Vagina (tissue), 2 donors: ENCODE measurements at regions not wholly inside any gene's neighbourhood (a gene's known extent, or its start where the extent isn't known, plus 50 kb on each side); places are given as distances from the start of the nearest gene placed in this dataset.

Experiments
- DNase-seq, 2 donors: peaks; one replicate each; pipeline ENCODE4 v3.0.0-alpha.2; 2017; ENCODE audit errors: extremely low spot score in 2 of 2
- H3K27ac ChIP-seq: fragments of 200-600 bp; sonication (generic); one replicate; pipeline ENCODE4 v1.5.1; 2019
- H3K27me3 ChIP-seq: fragments of 200-600 bp; sonication (generic); one replicate; pipeline ENCODE4 v1.5.1; 2019
- H3K36me3 ChIP-seq, 2 donors: fragments of 200-600 bp; sonication (generic); one replicate each; pipeline ENCODE4 v1.5.1; 2017 to 2019
- H3K4me1 ChIP-seq: fragments of 200-600 bp; sonication (generic); one replicate; pipeline ENCODE4 v1.5.1; 2019
- H3K4me3 ChIP-seq, 2 donors: fragments of 200-600 bp; sonication (generic); 1 replicate in 1 of 2; 2 replicates in 1 of 2; pipeline ENCODE4 v1.5.1; 2016 to 2019
- H3K9me3 ChIP-seq: fragments of 200-600 bp; sonication (generic); one replicate; pipeline ENCODE4 v1.5.1; 2019
- POLR2A ChIP-seq, 2 donors: fragments of 450-650 bp; IDR thresholded peaks; one replicate each; pipeline ENCODE4 v1.6.1; 2017; ENCODE audit warnings: antibody characterized with exemption in 2 of 2, mild to moderate bottlenecking in 2 of 2, moderate library complexity in 2 of 2
- POLR2AphosphoS5 ChIP-seq, 2 donors: sonication (generic); formaldehyde crosslinking; IDR thresholded peaks; one replicate each; pipeline ENCODE4 v1.9.0; 2017; ENCODE audit warnings: antibody characterized with exemption in 2 of 2, mild to moderate bottlenecking in 2 of 2, low read depth in 1 of 2; ENCODE audit not compliant: insufficient read depth in 1 of 2
- intact Hi-C: fragments of 100-400 bp; cut with DNase I; formaldehyde crosslinking; loops from one replicate; pipeline ENCODE4 v1.15.1; 2023
- TF ChIP-seq, protein P1 (sequence below), 3 experiments: fragments of 450-650 bp in 2 of 3; fragments of 200-600 bp in 1 of 3; sonication (generic) in 1 of 3; IDR thresholded peaks; one replicate each; pipeline ENCODE4 v1.5.1; 2017 to 2019; ENCODE audit warnings: antibody characterized with exemption in 3 of 3, mild to moderate bottlenecking in 2 of 3, moderate library complexity in 2 of 3

DNA sequence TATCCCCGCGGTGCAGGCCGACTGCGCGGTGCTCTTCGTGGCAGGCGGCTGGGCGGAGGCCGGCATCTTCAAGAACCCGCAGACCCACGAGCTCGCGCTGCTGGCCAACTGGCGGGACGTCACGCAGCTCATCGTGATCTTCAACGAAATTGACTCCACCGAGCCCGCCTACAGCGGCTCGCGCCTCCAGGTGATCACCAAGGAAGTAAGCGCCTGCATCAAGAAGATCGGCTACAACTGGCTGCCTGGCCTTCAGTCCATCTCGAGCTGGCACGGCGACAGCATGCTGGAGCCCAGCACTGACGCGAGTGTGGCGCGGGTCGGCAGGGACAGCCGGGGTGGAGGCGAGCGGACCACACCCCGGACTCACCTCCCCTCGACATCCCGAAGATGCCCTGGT is 53.9 kb upstream of the MTNR1B start:
- H3K4me3 ChIP-seq = no peak overlapping the region
- no peaks in the 10 kb centered on the region for H3K4me1 ChIP-seq
- H3K27me3 ChIP-seq = no peaks in the 10 kb centered on the region
- intact Hi-C loops = no loop called here
- TF ChIP-seq POLR2A (IDR thresholded peaks at IDR 0.05) = no peak
- TF ChIP-seq, protein P1, sequence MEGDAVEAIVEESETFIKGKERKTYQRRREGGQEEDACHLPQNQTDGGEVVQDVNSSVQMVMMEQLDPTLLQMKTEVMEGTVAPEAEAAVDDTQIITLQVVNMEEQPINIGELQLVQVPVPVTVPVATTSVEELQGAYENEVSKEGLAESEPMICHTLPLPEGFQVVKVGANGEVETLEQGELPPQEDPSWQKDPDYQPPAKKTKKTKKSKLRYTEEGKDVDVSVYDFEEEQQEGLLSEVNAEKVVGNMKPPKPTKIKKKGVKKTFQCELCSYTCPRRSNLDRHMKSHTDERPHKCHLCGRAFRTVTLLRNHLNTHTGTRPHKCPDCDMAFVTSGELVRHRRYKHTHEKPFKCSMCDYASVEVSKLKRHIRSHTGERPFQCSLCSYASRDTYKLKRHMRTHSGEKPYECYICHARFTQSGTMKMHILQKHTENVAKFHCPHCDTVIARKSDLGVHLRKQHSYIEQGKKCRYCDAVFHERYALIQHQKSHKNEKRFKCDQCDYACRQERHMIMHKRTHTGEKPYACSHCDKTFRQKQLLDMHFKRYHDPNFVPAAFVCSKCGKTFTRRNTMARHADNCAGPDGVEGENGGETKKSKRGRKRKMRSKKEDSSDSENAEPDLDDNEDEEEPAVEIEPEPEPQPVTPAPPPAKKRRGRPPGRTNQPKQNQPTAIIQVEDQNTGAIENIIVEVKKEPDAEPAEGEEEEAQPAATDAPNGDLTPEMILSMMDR (IDR thresholded peaks at IDR 0.05) = no peak
- TF ChIP-seq POLR2AphosphoS5 (IDR thresholded peaks at IDR 0.05; ENCODE audit: insufficient read depth in 1 of 2, low read depth in 1 of 2) = no peak
- H3K36me3 ChIP-seq = no peaks in the 10 kb centered on the region
- no peak overlapping the region for H3K27ac ChIP-seq
- H3K9me3 ChIP-seq = no peaks in the 10 kb centered on the region
- DNase-seq = no peak

DNA sequence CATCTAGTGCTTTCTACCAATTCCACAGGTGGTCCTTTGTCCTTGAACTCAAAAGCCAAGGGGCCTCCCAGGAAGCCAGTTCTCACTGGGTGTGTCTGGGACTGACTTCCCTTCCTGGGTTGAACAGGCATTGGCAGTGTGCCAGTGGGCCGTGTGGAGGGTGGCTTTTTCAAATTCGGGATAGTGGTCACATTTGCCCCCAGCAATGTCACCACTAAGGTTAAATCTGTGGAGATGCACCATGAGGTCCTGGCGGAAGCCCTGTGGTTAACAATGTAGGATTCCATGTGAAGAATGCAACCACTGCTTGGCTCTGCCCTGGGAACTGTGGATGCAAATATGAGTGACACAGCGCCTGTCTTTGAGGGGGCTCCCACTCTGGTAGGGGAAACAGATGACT is 53.2 kb upstream of the MTNR1B start:
- no peaks in the 10 kb centered on the region for H3K4me1 ChIP-seq
- DNase-seq = no peak
- no peaks in the 10 kb centered on the region for H3K27me3 ChIP-seq
- intact Hi-C loops = no loop called here
- H3K36me3 ChIP-seq = no peaks in the 10 kb centered on the region
- no peaks in the 10 kb centered on the region for H3K9me3 ChIP-seq
- H3K27ac ChIP-seq = no peak overlapping the region
- no peak overlapping the region for H3K4me3 ChIP-seq
- TF ChIP-seq POLR2A (IDR thresholded peaks at IDR 0.05) (no peak), POLR2AphosphoS5 (IDR thresholded peaks at IDR 0.05; ENCODE audit: insufficient read depth in 1 of 2, low read depth in 1 of 2) (no peak)
- TF ChIP-seq, protein P1 (IDR thresholded peaks at IDR 0.05) = no peak

DNA sequence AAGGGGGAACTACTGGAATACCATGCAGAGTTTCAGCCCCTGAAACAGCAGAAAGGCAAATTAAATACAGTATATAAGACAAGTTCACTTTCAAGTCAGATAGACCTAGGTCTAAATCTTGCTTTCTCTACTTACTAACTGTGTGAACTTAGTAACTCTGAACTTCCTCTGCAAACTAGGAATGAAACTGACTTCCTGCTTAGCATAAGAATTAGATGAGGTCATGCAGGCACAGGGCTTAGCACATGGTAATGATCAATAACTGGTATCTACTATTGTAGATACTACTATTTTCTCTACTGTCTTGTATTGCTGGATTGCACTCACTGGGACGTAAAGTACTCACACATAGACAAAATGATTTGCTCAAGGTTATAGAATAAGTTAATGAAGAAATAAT is 51.5 kb upstream of the MTNR1B start:
- Histone ChIP-seq H3K27ac (no peak overlapping the region), H3K4me3 (no peak overlapping the region), H3K9me3 (no peaks in the 10 kb centered on the region), H3K27me3 (no peaks in the 10 kb centered on the region), H3K4me1 (no peaks in the 10 kb centered on the region), H3K36me3 (no peaks in the 10 kb centered on the region)
- DNase-seq = no peak
- intact Hi-C loops = no loop called here
- no peak for TF ChIP-seq POLR2AphosphoS5 (IDR thresholded peaks at IDR 0.05; ENCODE audit: insufficient read depth in 1 of 2, low read depth in 1 of 2)
- TF ChIP-seq, protein P1 (IDR thresholded peaks at IDR 0.05) = no peak
- no peak for TF ChIP-seq POLR2A (IDR thresholded peaks at IDR 0.05)

DNA sequence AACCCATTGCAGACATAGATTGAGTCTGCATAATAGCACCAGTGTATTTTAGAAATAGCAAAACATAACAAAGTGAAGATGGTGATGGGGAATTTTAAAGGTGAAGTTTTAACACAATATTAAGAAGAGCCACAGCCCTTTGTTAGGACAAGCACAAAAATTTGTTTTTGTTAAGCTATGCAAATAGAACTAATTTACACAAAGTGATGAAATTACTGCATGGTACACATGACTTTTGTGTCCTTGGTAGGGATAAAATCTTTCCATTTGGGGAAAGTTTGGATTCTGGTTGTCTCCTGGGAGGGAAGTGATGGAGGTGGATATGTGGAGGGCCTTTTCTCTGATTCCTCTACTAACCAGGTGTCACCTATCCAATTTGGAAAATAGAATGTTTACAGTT is 50.4 kb upstream of the MTNR1B start:
- Histone ChIP-seq H3K4me3 (no peak overlapping the region), H3K4me1 (no peaks in the 10 kb centered on the region), H3K27ac (no peak overlapping the region), H3K36me3 (no peaks in the 10 kb centered on the region), H3K9me3 (no peaks in the 10 kb centered on the region), H3K27me3 (no peaks in the 10 kb centered on the region)
- DNase-seq = no peak
- intact Hi-C loops = no loop called here
- TF ChIP-seq, protein P1 (IDR thresholded peaks at IDR 0.05) = no peak
- TF ChIP-seq POLR2A (IDR thresholded peaks at IDR 0.05) (no peak), POLR2AphosphoS5 (IDR thresholded peaks at IDR 0.05; ENCODE audit: insufficient read depth in 1 of 2, low read depth in 1 of 2) (no peak)
